WTC11 (cell line): ENCODE measurements at regions not wholly inside any gene's neighbourhood (a gene's known extent, or its start where the extent isn't known, plus 50 kb on each side); places are given as distances from the start of the nearest gene placed in this dataset.

ENCODE experiments used
- CREM ChIP-seq: sonication (generic); formaldehyde crosslinking; IDR thresholded peaks from 2 replicates; pipeline ENCODE4 v1.8.1; 2022; ENCODE audit warnings: mild to moderate bottlenecking, missing genetic modification reagents, moderate library complexity
- CTCF ChIP-seq: fragments of 200-600 bp; IDR thresholded peaks from 2 replicates; pipeline ENCODE4 v1.8.0; 2022; ENCODE audit warnings: antibody characterized with exemption
- E2F1 ChIP-seq: sonication (generic); formaldehyde crosslinking; IDR thresholded peaks from 2 replicates; pipeline ENCODE4 v1.8.0; 2022; ENCODE audit warnings: mild to moderate bottlenecking, missing genetic modification reagents

- TF ChIP-seq CREM (CRISPR knock-in tag) (no peak), CTCF (no peak), E2F1 (CRISPR knock-in tag) (no peak)
These were observed 163.7 kb downstream of the BMP4 start for GRCh38 chr14:53792909-53793308.
